ENCODE measurements at regions not wholly inside any gene's neighbourhood (a gene's known extent, or its start where the extent isn't known, plus 50 kb on each side); places are given as distances from the start of the nearest gene placed in this dataset.

- no peaks in the 10 kb centered on the region for H3K9me3 ChIP-seq
- H3K27ac ChIP-seq: no peak overlapping the region
- intact Hi-C loops (cut with DNase I): no loop called here
- WGBS: 52% methylated on average over 2 of the region's 2 CpGs
- no peak for DNase-seq (ENCODE audit: low spot score)
- H3K36me3 ChIP-seq: no peaks in the 10 kb centered on the region
- no peaks in the 10 kb centered on the region for H3K4me1 ChIP-seq (replicated peaks)
- H3K27me3 ChIP-seq (replicated peaks; ENCODE audit: insufficient read depth): peaks cover 2% of the 10 kb centered on the region
- TF ChIP-seq POLR2AphosphoS5 (IDR thresholded peaks at IDR 0.05) (no peak), CTCF (IDR thresholded peaks at IDR 0.05) (no peak), POLR2A (IDR thresholded peaks at IDR 0.05) (no peak)
- no peak overlapping the region for H3K4me3 ChIP-seq
These were observed 151.3 kb upstream of the GJB5 start for GRCh38 chr1:34603594-34603993.

- 90% methylated on average over 5 of the region's 5 CpGs for WGBS
- Histone ChIP-seq H3K4me1 (replicated peaks) (no peaks in the 10 kb centered on the region), H3K36me3 (no peaks in the 10 kb centered on the region), H3K27ac (no peak overlapping the region), H3K4me3 (no peak overlapping the region), H3K27me3 (replicated peaks; ENCODE audit: insufficient read depth) (peaks cover 2% of the 10 kb centered on the region), H3K9me3 (no peaks in the 10 kb centered on the region)
- intact Hi-C loops (cut with DNase I): no loop called here
- TF ChIP-seq POLR2AphosphoS5 (IDR thresholded peaks at IDR 0.05) (no peak), POLR2A (IDR thresholded peaks at IDR 0.05) (no peak), CTCF (IDR thresholded peaks at IDR 0.05) (no peak)
- no peak for DNase-seq (ENCODE audit: low spot score)
These were observed 148.3 kb upstream of the GJB5 start for GRCh38 chr1:34606504-34606903.

- intact Hi-C loops (cut with DNase I): no loop called here
- Histone ChIP-seq H3K9me3 (no peaks in the 10 kb centered on the region), H3K4me1 (replicated peaks) (no peaks in the 10 kb centered on the region), H3K4me3 (no peak overlapping the region), H3K27ac (no peak overlapping the region), H3K36me3 (no peaks in the 10 kb centered on the region), H3K27me3 (replicated peaks; ENCODE audit: insufficient read depth) (no peaks in the 10 kb centered on the region)
- TF ChIP-seq POLR2AphosphoS5 (IDR thresholded peaks at IDR 0.05): no peak
- no peak for DNase-seq (ENCODE audit: low spot score)
- WGBS: 41% methylated on average over 2 of the region's 2 CpGs
These were observed 144.8 kb upstream of the GJB5 start for GRCh38 chr1:34610063-34610462.

- Histone ChIP-seq H3K27ac (no peak overlapping the region), H3K27me3 (replicated peaks; ENCODE audit: insufficient read depth) (no peaks in the 10 kb centered on the region), H3K9me3 (no peaks in the 10 kb centered on the region), H3K4me1 (replicated peaks) (no peaks in the 10 kb centered on the region), H3K36me3 (no peaks in the 10 kb centered on the region), H3K4me3 (no peak overlapping the region)
- no peak for DNase-seq (ENCODE audit: low spot score)
- intact Hi-C loops (cut with DNase I): no loop called here
- WGBS: 80% methylated on average over 5 of the region's 5 CpGs
- no peak for TF ChIP-seq POLR2AphosphoS5 (IDR thresholded peaks at IDR 0.05)
- TF ChIP-seq CTCF (IDR thresholded peaks at IDR 0.05): no peak
- TF ChIP-seq POLR2A (IDR thresholded peaks at IDR 0.05): no peak
These were observed 143.3 kb upstream of the GJB5 start for GRCh38 chr1:34611571-34611970.

- no peak for TF ChIP-seq POLR2A (IDR thresholded peaks at IDR 0.05)
- TF ChIP-seq CTCF (IDR thresholded peaks at IDR 0.05): no peak
- TF ChIP-seq POLR2AphosphoS5 (IDR thresholded peaks at IDR 0.05): no peak
- no peaks in the 10 kb centered on the region for H3K4me1 ChIP-seq (replicated peaks)
- H3K27ac ChIP-seq: no peak overlapping the region
- WGBS: 58% methylated on average over 9 of the region's 9 CpGs
- H3K4me3 ChIP-seq: no peak overlapping the region
- intact Hi-C loops (cut with DNase I): no loop called here
- no peaks in the 10 kb centered on the region for H3K36me3 ChIP-seq
- DNase-seq (ENCODE audit: low spot score): no peak
- H3K9me3 ChIP-seq: no peaks in the 10 kb centered on the region
- H3K27me3 ChIP-seq (replicated peaks; ENCODE audit: insufficient read depth): peaks cover 2% of the 10 kb centered on the region
These were observed 142.6 kb upstream of the GJB5 start for GRCh38 chr1:34612091-34612827.

Measured in prostate gland (tissue), 2 donors.